ENCODE measurements at regions not wholly inside any gene's neighbourhood (a gene's known extent, or its start where the extent isn't known, plus 50 kb on each side); places are given as distances from the start of the nearest gene placed in this dataset.

DNA sequence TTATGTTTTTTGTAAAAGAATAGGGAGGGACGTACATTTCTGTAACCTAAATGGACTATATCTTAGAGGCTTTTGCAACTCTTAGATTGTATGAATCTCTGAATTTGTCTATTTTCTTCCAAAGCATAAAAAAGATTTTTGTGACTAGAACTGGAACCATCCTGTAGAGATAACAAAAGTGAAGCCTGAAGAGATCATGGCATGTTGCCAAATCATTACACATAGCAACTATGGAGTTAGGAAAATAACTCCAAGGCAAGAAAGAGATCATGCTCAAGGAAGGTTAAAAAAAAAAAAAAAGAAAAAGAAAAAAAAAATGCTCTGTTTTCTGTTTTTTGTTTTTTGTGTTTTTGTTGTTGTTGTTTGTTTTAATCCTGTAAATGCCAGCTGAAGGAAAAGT, 567.7 kb upstream of the ZWINT start:
- Histone ChIP-seq H3K4me3 (no peak overlapping the region), H3K27me3 (no peaks in the 10 kb centered on the region), H3K4me1 (no peaks in the 10 kb centered on the region), H3K27ac (no peak overlapping the region), H3K36me3 (no peaks in the 10 kb centered on the region), H3K9me3 (no peaks in the 10 kb centered on the region)
- no peak for DNase-seq
- TF ChIP-seq, protein P1, sequence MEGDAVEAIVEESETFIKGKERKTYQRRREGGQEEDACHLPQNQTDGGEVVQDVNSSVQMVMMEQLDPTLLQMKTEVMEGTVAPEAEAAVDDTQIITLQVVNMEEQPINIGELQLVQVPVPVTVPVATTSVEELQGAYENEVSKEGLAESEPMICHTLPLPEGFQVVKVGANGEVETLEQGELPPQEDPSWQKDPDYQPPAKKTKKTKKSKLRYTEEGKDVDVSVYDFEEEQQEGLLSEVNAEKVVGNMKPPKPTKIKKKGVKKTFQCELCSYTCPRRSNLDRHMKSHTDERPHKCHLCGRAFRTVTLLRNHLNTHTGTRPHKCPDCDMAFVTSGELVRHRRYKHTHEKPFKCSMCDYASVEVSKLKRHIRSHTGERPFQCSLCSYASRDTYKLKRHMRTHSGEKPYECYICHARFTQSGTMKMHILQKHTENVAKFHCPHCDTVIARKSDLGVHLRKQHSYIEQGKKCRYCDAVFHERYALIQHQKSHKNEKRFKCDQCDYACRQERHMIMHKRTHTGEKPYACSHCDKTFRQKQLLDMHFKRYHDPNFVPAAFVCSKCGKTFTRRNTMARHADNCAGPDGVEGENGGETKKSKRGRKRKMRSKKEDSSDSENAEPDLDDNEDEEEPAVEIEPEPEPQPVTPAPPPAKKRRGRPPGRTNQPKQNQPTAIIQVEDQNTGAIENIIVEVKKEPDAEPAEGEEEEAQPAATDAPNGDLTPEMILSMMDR (IDR thresholded peaks at IDR 0.05) = no peak
- intact Hi-C loops (cut with DNase I; ENCODE audit: low total_unique reads) = no loop called here

DNA sequence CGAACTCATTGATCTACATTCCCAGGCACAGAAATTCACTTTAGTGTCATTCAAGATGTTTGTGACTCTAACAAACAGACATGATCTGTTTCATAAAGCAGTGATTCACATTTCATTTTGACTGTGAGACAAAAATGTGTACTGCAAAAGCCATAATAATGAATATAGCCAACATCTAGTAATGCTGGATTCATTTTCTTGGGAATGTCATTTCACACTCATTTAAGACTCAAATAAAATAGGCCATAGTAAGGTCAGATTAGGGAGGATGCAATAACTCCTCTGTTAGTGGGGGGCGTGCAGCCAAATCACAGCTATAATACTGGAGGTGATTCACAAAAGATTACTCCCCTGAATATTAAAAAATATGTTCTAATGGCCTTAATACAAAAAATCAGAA, 566.6 kb upstream of the ZWINT start:
- intact Hi-C loops (cut with DNase I; ENCODE audit: low total_unique reads) = no loop called here
- H3K4me3 ChIP-seq = no peak overlapping the region
- TF ChIP-seq, protein P1 (IDR thresholded peaks at IDR 0.05) = no peak
- H3K27me3 ChIP-seq = no peaks in the 10 kb centered on the region
- H3K36me3 ChIP-seq = no peaks in the 10 kb centered on the region
- H3K27ac ChIP-seq = no peak overlapping the region
- no peak for DNase-seq
- H3K4me1 ChIP-seq = no peaks in the 10 kb centered on the region
- H3K9me3 ChIP-seq = no peaks in the 10 kb centered on the region

DNA sequence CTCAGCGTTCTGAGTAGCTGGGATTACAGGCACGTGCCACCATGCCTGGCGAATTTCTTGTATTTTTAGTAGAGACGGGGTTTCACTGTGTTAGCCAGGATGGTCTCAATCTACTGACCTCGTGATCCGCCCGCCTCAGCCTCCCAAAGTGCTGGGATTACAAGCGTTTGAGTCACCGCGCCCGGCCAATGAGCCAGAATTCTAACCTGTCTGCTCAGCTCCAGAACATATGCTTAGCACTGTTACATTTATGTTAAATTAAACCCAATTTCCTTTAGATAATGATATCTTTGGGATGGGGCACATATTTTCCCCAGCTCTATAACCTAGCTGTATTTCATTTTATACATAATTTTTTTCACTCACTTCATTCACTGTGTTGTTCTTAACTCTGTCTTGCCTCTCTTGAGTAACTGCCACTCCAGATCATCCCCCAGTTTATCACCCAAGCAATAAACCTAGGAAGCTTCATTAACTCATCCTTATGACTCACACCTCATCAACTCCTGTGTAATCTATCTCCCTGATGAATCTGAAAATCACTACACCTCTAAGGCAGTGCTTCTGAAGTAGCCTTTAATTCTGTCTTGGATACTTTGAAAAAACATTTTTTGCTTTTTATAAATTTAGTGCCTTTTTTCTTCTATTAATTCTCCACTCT, 559.7 kb upstream of the ZWINT start:
- no peaks in the 10 kb centered on the region for H3K36me3 ChIP-seq
- no peaks in the 10 kb centered on the region for H3K4me1 ChIP-seq
- intact Hi-C loops (cut with DNase I; ENCODE audit: low total_unique reads) = no loop called here
- no peak for DNase-seq
- no peaks in the 10 kb centered on the region for H3K27me3 ChIP-seq
- TF ChIP-seq, protein P1 (IDR thresholded peaks at IDR 0.05) = no peak
- no peaks in the 10 kb centered on the region for H3K9me3 ChIP-seq
- no peak overlapping the region for H3K27ac ChIP-seq
- no peak overlapping the region for H3K4me3 ChIP-seq

DNA sequence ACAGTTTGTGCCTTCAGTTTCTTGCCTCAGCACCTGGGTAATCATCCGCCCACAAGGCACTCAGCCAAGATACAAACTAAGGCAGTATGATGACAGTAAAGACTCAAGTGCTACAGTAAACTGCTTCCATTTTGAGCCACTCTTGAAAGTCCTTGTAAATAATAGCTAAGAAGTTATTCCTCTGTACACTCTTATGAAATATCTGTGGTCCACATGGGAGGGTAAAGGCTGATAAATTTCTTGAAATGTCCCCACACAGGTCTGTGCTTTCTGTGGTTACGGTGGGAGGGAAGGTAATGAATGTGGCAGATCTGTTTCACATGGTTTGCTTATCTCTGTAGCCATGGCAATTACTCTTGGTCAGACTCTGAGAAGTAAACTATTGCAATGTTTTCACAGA, 551.0 kb upstream of the ZWINT start:
- Histone ChIP-seq H3K36me3 (no peaks in the 10 kb centered on the region), H3K4me3 (no peak overlapping the region), H3K27me3 (no peaks in the 10 kb centered on the region), H3K4me1 (no peaks in the 10 kb centered on the region), H3K9me3 (no peaks in the 10 kb centered on the region), H3K27ac (no peak overlapping the region)
- no peak for DNase-seq
- TF ChIP-seq, protein P1 (IDR thresholded peaks at IDR 0.05) = no peak
- intact Hi-C loops (cut with DNase I; ENCODE audit: low total_unique reads) = no loop called here

DNA sequence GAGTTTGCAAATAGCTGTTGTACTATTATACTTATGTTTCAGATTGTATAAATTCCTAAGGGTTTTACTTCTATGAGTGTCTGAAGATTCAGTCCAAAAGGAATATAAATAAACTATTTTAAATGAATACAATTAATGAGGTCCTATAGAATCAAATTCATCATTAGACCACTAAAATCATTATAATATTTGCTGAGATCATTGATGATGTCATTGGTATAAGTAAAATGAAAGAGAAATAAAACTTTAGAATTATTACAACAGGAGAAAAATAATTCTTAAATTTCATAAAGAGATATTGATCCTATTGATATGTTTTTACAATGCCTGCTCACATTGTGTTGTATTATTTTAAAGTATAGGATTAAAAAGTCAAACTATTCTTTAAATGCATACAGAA, 544.0 kb upstream of the ZWINT start:
- intact Hi-C loops (cut with DNase I; ENCODE audit: low total_unique reads) = no loop called here
- DNase-seq = no peak

More for the DNA sequence above, 544.0 kb upstream of the ZWINT start:
- Histone ChIP-seq H3K4me1 (no peaks in the 10 kb centered on the region), H3K36me3 (no peaks in the 10 kb centered on the region), H3K4me3 (no peak overlapping the region), H3K9me3 (no peaks in the 10 kb centered on the region), H3K27me3 (no peaks in the 10 kb centered on the region), H3K27ac (no peak overlapping the region)
- TF ChIP-seq, protein P1 (IDR thresholded peaks at IDR 0.05) = no peak

Data from tibial artery (tissue), 4 donors.